ENCODE measurements at regions not wholly inside any gene's neighbourhood (a gene's known extent, or its start where the extent isn't known, plus 50 kb on each side); places are given as distances from the start of the nearest gene placed in this dataset.

GRCh38 chr5:61674378-61674777 is 342.3 kb downstream of the ZSWIM6 start:
- DNase-seq: no peak
- in situ Hi-C loops (cut with MboI; ENCODE audit: low pct_unique_long_range_greater_than_20kb, low sequenced_read_pairs): loop anchor here (25.0 kb wide), 1 partner anchor 612 kb away; no protein-coding TSS in a partner anchor

GRCh38 chr5:61675015-61675692 is 343.1 kb downstream of the ZSWIM6 start:
- in situ Hi-C loops (cut with MboI; ENCODE audit: low pct_unique_long_range_greater_than_20kb, low sequenced_read_pairs): no loop called here
- DNase-seq: no peak

GRCh38 chr5:61677220-61677619 is 345.2 kb downstream of the ZSWIM6 start:
- DNase-seq: no peak
- in situ Hi-C loops (cut with MboI; ENCODE audit: low pct_unique_long_range_greater_than_20kb, low sequenced_read_pairs): no loop called here

- DNase-seq: no peak
- in situ Hi-C loops (cut with MboI; ENCODE audit: low pct_unique_long_range_greater_than_20kb, low sequenced_read_pairs): no loop called here
Observed at GRCh38 chr5:61678966-61679365, 346.9 kb downstream of the ZSWIM6 start.

- in situ Hi-C loops (cut with MboI; ENCODE audit: low pct_unique_long_range_greater_than_20kb, low sequenced_read_pairs): no loop called here
Observed at GRCh38 chr5:61679562-61679961, 347.5 kb downstream of the ZSWIM6 start.

GRCh38 chr5:61680247-61680646 is 348.2 kb downstream of the ZSWIM6 start:
- in situ Hi-C loops (cut with MboI; ENCODE audit: low pct_unique_long_range_greater_than_20kb, low sequenced_read_pairs): no loop called here
- DNase-seq: no peak

More at GRCh38 chr5:61679562-61679961, 347.5 kb downstream of the ZSWIM6 start:
- DNase-seq: no peak

- in situ Hi-C loops (cut with MboI; ENCODE audit: low pct_unique_long_range_greater_than_20kb, low sequenced_read_pairs): no loop called here
- no peak for DNase-seq
Observed at GRCh38 chr5:61683148-61683547, 351.1 kb downstream of the ZSWIM6 start.

- in situ Hi-C loops (cut with MboI; ENCODE audit: low pct_unique_long_range_greater_than_20kb, low sequenced_read_pairs): no loop called here
- DNase-seq: no peak
Observed at GRCh38 chr5:61683926-61684325, 351.9 kb downstream of the ZSWIM6 start.

GRCh38 chr5:61686491-61687257 is 354.6 kb downstream of the ZSWIM6 start:
- DNase-seq: no peak
- in situ Hi-C loops (cut with MboI; ENCODE audit: low pct_unique_long_range_greater_than_20kb, low sequenced_read_pairs): no loop called here

GRCh38 chr5:61687371-61687770 is 355.3 kb downstream of the ZSWIM6 start:
- in situ Hi-C loops (cut with MboI; ENCODE audit: low pct_unique_long_range_greater_than_20kb, low sequenced_read_pairs): no loop called here
- DNase-seq: no peak

- DNase-seq: no peak
- in situ Hi-C loops (cut with MboI; ENCODE audit: low pct_unique_long_range_greater_than_20kb, low sequenced_read_pairs): no loop called here
Observed at GRCh38 chr5:61689153-61689846, 357.2 kb downstream of the ZSWIM6 start.

GRCh38 chr5:61697809-61698558 is 365.9 kb downstream of the ZSWIM6 start:
- in situ Hi-C loops (cut with MboI; ENCODE audit: low pct_unique_long_range_greater_than_20kb, low sequenced_read_pairs): no loop called here
- DNase-seq: no peak

GRCh38 chr5:61701877-61702602 is 370.0 kb downstream of the ZSWIM6 start:
- in situ Hi-C loops (cut with MboI; ENCODE audit: low pct_unique_long_range_greater_than_20kb, low sequenced_read_pairs): no loop called here
- DNase-seq: no peak

GRCh38 chr5:61702784-61703183 is 370.7 kb downstream of the ZSWIM6 start:
- no peak for DNase-seq
- in situ Hi-C loops (cut with MboI; ENCODE audit: low pct_unique_long_range_greater_than_20kb, low sequenced_read_pairs): no loop called here

GRCh38 chr5:61704289-61704688 is 372.2 kb downstream of the ZSWIM6 start:
- in situ Hi-C loops (cut with MboI; ENCODE audit: low pct_unique_long_range_greater_than_20kb, low sequenced_read_pairs): no loop called here

GRCh38 chr5:61706751-61707150 is 374.7 kb downstream of the ZSWIM6 start:
- in situ Hi-C loops (cut with MboI; ENCODE audit: low pct_unique_long_range_greater_than_20kb, low sequenced_read_pairs): no loop called here
- DNase-seq: no peak

More at GRCh38 chr5:61704289-61704688, 372.2 kb downstream of the ZSWIM6 start:
- no peak for DNase-seq

- in situ Hi-C loops (cut with MboI; ENCODE audit: low pct_unique_long_range_greater_than_20kb, low sequenced_read_pairs): no loop called here
- no peak for DNase-seq
Observed at GRCh38 chr5:61719124-61719523, 387.1 kb downstream of the ZSWIM6 start.

- no peak for DNase-seq
Observed at GRCh38 chr5:61720829-61721228, 388.8 kb downstream of the ZSWIM6 start.

GRCh38 chr5:61724102-61724501 is 392.0 kb downstream of the ZSWIM6 start:
- DNase-seq: no peak

More at GRCh38 chr5:61720829-61721228, 388.8 kb downstream of the ZSWIM6 start:
- in situ Hi-C loops (cut with MboI; ENCODE audit: low pct_unique_long_range_greater_than_20kb, low sequenced_read_pairs): no loop called here

More at GRCh38 chr5:61724102-61724501, 392.0 kb downstream of the ZSWIM6 start:
- in situ Hi-C loops (cut with MboI; ENCODE audit: low pct_unique_long_range_greater_than_20kb, low sequenced_read_pairs): no loop called here
